ENCODE measurements at regions not wholly inside any gene's neighbourhood (a gene's known extent, or its start where the extent isn't known, plus 50 kb on each side); places are given as distances from the start of the nearest gene placed in this dataset.

DNA sequence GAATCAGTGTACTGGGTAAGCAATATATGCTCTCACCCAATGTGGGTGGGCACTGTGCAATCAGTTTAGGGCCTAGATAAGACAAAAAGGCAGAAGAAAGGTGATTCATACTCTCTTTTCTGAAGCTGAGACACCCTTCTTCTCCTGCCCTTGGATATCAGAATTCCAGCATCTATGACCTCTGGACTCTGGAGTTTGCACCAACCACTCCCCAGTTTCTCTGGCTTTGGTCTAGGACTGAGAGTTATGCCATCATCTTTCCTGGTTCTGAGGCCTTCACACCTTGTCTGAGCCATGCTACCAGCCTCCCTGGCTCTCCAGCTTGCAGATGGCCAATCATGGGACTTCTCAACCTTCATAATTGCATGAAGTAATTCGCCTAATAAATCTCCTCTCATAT lies 724.6 kb upstream of the TYRP1 start:
- no peak for DNase-seq

DNA sequence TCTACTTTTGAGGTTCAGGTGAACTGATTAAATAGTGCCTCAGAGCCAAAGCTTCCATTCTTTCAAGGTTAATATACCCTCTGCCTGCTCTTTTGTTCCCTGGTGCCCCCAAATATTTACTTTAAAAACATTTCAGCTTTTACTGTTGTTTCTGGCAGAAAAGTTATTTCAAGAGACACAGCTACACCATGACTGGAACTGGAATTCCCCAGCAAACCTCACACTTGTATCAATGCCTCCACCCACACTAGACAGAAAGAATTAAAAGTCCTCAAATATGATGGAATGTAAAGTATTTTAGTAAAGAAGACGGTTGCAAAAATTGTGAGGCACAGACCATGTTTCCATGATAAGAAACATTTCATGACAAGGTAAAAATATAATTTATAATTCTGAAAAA lies 720.2 kb upstream of the TYRP1 start:
- DNase-seq: no peak

DNA sequence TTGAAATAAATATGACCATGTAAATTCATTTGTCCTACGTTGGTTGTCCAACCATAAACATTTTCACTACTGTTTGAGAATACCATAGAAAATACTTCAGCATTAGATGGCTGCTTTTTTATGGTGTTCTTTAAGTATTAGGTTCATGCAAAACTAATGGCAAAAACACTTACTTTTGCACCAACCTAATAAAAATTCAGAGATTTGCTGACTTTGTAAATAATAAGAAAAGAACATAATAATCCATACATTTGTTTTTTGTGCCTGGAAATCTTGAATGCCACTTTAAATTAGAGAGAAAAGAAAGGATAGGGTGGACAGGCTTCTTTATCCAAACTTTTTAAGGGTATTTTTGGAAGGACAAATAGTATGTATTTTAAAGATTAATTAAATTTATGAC lies 719.7 kb upstream of the TYRP1 start:
- DNase-seq: no peak

DNA sequence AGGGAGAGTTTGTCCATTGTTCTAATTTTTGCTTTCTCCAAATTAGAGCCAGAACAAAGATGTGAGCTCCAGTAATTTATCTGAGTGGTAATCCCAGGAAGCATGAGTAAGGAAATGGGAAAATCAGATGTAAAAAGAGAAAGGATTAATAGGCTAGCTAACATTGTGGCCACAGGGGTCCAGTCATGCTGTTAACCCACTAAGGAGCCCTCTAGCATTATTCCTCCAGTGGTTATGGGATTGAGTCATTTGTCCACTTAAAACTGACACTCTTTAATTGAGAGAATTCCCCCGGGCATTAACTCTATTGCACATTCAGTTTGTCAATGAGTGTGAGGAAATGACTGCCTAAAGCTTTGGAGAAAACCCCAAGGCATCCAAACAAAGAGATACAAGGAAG lies 700.3 kb upstream of the TYRP1 start:
- DNase-seq: no peak

DNA sequence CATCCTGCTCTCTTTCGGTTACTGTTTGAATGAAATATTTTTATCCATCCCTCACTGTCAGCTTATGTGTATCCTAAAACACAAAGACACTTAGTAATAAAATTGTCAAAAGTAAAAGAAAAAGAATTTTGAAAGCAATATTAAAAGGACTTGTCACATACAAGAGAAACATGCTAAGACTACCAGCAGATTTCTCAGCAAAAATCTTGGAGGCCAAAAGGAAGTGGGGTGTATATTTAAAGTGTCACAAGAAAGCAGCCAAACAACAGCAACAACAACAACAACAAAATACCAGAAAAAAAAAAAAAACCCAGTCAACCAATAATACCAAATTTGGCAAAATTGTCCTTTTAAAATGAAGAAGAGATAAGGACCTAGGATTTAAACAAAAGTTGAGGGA lies 678.7 kb upstream of the TYRP1 start:
- DNase-seq: no peak

DNA sequence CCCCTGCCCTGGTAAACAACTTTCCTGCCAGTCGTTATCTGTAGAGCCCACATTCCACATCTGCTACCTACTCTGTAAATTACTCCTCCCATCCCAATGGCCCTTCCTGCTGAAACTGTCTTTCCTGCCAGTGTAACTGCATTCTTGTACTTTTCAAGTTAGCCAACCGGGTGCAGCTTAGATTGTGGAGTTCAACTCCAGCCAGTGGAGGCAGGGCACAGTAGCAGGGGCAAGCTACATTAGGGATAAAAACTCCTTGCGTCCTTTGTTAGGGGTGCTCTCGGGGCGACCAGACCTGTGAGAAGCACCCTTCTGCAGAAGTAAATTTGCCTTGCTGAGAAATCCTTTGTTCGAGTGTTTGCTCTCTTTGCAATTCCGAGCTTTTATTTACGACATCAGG lies 639.0 kb upstream of the TYRP1 start:
- DNase-seq: no peak

DNA sequence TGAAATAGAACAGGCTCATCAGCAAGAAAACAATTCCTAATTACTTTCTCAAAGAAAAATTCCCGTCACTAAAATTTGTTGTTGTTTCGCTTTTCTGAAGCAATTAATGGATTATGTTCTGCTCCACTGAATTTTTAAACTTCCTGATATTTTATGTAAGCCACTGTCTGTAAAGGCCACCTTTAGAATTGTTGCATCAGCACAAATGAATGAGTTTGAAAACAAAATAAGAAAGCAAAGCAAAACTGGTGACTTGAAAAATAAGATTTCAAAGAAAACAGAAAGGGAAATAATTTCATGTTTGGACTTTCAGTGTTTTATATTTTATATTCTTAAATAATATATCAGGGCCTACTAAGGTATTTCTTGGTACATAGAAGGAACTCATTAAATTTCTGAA lies 636.3 kb upstream of the TYRP1 start:
- no peak for DNase-seq

DNA sequence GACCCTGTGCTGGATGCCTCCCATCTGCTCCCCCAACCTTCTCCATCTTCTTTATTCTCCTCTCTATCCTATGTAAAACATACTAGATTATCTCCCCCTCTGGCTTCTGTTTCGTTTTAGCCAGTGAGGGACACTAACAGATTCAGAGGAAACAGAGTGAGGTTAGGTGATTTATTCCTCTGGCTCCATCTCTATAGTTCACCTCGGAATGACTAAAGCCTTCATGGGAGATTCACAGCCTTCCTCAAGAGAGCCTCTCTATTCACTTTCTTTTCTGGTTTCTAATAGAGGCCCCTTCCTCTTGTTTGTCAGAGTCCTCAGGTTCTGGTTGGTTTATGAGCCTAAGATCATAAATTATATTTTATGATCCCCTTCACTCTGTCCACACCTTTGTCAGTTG lies 633.1 kb upstream of the TYRP1 start:
- DNase-seq: no peak

DNA sequence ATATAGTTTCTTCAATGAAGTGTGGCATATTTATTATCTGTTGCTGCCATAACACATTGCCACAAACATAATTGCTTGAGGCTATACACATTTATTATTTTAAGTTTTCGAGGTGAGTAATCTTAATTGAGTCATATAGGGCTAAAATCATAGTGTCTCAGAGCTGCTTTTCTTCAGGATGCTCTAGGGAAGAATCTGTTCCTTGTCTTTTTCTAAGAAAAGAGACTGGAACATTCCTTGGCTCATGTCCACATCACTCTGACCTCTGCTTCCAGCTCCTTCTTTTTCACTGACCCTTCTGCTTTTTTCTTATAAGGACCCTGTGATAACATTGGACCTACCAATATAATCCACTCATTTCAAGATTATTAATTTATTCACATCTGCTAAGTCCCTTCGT lies 632.4 kb upstream of the TYRP1 start:
- DNase-seq: no peak

DNA sequence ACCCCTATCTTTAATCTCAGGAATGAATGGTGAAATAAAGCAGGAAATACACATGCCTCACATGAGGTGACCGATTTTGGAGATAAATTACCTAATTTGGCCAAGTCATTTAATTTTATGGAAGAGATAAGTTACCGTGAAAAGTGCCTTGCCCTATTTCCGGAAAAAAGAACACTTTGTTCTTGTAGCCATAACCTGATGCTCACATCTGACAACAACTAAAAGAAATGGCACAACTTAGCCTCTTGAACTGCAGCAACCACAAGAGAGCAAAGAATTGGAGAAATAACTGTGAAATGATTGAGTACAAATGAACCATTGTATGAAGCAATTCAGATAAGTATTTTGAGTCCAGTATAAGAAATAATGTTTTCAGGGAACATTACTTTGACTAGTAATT lies 628.1 kb upstream of the TYRP1 start:
- no peak for DNase-seq

DNA sequence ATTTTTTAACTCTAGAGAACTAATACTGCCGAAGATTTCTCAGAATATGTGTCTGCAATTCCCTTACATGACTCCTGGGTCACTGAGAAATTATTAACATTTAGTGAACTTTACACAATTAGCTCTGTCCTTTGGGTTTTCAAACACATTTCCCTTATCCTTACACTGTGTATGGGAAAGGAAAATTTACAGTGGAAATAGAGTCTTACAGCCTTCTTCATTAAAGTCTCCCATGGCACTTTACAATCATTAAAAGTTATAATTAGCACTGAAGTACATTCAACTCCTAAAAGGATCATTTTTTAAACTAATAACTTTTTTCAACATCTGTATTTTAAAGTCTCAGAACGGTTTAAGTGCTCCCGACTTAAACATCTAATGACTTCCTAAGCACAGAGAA lies 627.5 kb upstream of the TYRP1 start:
- DNase-seq: no peak

DNA sequence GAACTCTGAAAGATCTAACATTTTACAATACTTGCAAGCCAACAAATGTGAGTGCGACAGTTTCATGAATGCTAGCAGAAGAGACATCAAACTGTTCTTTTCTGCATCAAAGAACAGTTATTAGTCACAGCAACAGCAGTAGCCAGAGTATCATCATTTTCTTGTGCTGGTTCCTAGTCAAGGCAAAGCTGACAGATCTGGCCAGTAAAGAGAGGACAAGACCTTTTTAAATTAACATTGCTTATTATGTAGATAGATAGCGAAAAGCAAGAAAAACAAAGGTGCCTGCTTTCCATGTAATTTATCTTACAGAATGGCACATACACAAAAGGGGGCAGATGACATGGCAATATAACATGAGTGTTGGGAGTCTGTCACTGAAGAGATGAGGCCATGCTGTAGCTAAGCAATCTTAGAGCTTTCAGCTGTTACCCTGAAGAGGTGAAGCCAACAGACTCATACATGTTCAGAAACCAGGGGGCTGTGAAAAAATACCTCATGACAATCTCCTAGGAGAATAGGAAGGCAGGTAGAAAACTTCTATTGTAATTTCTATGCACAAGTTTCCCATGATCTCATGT lies 626.6 kb upstream of the TYRP1 start:
- no peak for DNase-seq

DNA sequence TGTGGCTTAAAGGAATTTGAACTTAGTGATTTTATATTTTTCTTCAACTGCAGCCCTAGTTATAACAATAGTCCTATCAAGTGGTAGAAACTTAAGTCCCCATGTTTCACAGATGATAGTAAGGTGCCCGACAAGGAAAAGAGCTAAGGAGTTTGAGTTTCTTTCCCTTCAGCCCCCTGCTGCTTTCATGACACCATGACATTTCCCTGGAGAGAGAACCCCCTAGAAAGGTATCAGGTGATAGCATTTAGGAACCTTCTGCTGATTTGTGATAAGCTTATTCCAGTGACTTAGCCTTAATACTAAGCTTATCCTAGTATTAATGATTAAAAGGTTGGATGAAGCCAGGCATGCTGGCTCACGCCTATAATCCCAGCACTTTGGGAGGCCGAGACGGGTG lies 623.8 kb upstream of the TYRP1 start:
- no peak for DNase-seq

DNA sequence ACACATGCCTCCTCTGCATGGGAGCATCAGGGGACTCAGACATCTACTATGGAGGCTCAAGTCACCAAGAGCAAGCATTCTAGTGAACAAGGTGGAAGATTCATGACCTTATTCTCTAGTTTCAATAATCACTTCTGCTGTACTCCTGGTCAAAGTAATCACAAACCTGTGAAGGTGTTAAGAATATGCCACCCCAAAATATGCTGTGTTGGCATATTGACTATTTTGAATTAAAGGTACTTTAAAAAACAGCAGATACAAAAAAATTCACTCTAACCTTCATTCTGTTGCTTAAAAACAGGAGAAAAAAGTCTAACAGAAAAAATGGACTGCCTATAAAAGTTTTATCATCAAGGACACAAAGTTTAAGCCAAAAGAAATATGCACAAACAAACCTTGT lies 607.8 kb upstream of the TYRP1 start:
- DNase-seq: no peak

DNA sequence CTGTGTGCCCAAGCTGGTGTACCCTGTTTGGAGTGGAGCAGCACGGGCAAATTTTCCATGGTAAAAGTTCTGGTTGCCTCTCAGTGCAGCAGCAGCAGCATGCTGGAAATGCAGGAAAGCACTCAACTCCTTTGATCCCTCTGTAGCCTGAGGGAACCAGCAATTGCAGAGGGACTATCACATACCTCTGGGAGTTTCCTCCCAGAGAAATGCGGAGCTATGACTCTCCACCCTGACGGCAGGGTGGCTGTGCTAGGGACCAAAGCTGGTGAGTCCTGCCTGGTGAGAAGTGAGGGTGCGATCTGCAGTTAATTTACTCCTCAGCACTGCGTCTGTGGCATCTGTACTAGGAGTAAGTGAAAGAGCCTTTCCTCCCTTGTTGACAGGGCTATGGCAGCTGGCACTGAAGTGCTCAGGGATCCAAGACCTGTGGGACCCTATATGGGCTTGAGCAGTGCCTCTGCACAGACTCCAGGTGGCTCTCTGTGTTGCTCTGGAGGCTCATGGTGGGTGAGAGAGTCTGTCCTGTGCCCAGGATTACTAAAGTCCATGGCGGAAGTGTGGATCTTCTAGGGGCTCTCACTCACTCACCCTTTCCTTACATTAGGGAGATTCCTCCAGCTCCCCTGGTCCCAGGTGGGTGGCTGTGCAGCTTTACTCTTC lies 601.2 kb upstream of the TYRP1 start:
- DNase-seq: no peak

DNA sequence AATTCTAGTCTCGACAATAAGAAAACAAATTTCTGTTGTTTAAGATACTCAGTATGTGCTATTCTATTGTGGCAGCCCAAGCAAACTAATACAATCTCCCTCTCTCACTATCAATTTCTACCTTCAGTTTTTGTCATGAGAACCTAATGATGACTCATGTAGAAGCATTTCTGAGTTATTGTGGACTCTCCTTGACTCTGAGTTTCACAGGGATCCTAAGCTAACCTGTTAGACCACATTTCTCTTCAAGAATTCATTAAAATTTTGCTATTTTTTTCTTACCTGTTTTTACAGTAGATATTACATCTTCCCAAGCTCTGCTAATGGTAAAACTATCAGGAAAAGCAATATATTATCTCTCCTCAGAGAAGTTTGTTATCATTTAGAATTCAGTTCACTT lies 599.1 kb upstream of the TYRP1 start:
- DNase-seq: no peak

DNA sequence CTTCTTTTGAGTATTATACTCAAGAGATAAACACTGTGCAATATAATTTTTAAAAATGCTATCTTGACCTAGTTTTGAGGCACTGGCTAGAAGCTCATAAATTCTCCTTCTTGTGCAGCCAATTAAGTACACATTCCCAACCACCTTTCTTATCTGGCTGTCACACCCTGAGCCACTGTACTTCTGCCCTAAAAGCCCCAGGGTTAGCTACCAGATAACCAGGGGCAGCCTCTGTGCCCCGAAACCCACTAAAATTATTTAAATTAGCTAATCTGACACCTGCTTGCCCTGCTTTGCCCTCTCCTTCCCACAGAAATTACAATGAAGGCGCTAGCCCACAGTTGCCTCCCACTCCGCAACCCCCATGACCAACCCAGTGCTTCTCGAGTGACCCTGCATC lies 597.3 kb upstream of the TYRP1 start:
- no peak for DNase-seq

DNA sequence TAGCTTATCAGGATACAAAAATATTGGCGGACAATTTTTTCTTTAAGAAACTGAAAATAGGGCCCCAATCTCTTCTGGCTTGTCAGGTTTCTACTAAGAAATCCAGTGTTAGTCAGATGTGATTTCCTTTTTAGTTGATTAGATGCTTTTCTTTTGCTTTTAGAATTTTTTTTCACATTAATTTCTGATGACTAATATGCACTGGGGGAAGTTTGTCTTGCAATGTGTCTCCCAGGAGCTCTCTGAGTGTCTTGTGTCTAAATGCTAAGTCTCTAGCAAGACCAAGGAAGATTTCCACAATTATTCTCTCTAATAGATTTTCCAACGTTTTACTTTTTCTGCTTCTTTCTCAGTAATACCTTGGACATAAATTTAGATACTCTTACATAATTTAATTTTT lies 559.8 kb upstream of the TYRP1 start:
- no peak for DNase-seq

DNA sequence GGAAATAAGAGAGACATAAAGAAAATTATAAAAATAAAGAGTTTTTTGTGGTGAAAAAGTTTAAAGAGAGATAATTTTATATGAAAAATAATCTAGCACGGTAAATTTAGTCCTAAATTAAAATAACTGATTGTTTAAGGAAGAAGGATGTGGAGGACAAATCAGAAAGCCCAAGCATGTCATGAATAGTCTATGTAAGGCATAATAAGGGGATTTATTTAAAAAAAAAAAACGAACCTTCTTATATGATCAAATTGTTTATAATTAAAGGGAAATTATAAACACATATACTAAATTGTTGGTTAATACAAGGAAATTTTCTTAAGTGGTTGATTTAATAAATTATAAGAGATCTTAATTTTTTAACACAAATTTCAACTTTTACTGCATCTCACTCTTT lies 551.8 kb upstream of the TYRP1 start:
- DNase-seq: no peak

DNA sequence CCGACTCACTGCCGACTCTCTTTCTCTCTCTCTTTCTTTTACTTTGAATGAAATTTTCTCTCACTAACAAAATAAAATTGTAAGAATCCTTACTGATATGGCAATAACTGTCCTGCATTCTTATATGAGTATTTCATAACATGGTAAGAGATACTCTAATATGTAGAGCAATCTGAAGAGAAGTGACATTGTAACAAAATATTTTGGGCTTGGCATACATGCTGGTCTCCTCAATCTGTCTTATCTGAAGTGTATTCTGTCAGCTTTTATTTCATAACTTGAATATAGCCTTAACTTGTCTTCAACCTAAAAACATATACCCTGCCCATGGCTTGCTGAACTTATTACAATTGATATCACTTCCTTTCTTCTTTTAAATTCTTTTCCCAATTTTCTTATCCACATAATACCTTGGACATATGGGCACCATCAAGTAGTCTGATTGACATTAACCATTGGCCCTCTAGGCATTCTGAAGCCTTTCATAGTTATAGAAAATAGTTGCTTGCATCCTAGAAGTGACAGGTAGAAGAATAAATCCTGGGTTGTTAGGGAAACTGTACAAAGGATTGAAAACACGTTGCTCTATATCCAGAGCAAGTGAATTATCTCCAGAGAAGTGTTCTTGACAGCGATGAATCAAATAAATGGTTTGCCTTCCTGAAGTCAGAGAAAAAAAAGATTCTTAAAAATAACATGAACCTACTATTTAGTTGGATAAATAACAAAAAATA lies 537.6 kb upstream of the TYRP1 start:
- no peak for DNase-seq

DNA sequence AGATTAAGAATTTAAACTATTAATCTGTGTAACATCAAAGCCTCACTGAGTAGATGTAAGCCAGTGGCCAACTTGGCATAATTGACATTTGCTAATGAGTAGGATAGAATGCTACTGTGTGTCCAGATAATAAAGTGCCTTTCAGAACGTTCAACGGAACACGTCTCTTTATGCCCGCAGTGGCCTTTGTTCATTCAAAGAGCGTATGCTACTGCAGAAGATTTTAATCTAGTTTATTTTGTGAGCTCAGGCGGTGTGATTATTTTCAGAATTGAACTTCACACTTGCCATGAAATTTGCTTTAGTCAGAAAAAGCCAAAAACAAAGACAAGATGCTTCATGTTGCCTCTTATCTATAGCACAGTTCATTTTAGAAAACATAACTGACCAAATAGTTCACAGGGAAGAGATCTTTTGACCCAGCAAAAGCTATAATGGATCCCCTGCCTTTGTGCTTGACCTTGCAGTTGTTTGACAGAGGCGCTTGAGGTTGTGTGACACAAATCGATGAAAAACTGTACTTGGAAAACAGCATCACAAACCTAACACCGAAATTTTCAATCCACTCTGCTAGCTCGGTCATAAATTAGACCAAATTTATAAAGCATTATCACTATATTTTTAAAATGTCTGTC lies 530.9 kb upstream of the TYRP1 start:
- no peak for DNase-seq

DNA sequence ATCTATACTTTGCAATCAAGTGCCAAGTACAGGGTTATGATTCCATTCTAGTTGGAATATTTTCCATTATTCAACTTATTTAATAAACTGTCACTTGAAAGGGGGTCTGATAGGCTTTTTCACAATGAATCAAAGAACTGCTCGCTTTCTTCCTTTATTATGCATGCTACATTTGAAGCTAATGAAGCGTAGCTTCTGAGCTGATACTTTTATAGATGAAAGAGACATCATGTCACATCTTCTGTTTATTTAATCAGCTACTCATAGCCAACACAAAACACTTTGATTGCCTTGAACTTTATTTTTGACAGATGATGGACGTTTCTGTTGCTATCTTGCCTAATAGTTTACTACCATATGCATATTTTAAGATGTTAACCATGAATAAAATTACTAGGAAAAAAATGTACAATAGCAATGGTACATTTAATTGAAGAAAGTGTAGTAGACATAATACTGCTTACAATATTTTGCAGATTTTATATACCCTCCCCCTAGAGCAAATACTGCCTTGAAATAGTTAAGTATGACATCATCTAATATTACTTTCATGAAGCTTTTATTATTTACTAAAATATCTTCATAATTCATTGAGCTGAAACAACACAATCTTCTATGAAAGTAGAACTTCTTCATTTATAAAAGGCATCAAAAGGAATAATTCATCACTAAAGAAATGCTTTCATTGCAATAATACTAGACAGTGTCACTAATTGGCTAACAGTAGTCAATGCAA lies 529.3 kb upstream of the TYRP1 start:
- DNase-seq: peak; percentile 68

DNA sequence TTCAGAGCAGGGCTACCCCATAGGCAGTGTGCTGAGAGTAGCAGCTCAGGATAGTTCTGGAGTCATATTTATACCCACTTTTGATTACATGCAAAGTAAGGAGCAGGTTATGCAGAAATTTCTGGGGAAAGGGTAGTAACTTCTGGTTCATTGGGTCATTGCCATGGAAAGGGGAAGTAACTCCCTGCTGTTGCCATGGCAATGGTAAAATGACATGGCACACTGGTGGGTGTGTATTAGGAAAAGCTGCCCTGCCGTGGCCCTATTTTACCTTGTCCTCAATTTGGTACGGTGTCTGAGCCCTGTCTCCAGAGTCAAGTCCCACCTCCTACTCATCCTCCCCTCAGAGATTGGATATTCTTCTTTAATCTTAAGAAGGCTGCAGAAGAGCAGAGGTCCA lies 526.7 kb upstream of the TYRP1 start:
- no peak for DNase-seq

DNA sequence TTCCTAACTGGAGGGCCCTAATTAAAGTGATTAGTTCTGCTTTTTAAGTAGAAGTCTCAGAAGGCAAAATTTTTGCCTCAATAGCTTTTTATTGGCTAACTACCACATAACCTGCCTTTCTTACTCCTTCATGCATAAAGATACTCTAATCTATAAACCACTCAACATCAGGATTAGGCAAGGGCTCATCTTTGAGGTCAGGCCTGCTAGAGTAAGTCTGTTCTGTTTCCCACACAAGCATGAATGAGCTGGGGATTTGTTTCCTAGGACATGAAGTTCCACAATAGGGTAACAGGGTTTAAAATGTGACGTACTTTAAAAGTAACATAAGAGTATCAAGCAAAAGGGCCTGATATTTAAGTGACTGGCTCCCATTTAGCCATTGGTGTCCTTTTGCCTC lies 522.7 kb upstream of the TYRP1 start:
- DNase-seq: no peak
